ENCODE measurements at regions not wholly inside any gene's neighbourhood (a gene's known extent, or its start where the extent isn't known, plus 50 kb on each side); places are given as distances from the start of the nearest gene placed in this dataset.

GRCh38 chr6:105753620-105754211, 332.4 kb upstream of the PRDM1 start:
- TF ChIP-seq POLR2AphosphoS5 (IDR thresholded peaks at IDR 0.05; ENCODE audit: low read depth, low read length), result no peak
- TF ChIP-seq POLR2A (IDR thresholded peaks at IDR 0.05; ENCODE audit: low read depth, low read length), result no peak

Measured in GM12892 (cell line).